K562 (cell line): ENCODE measurements at regions not wholly inside any gene's neighbourhood (a gene's known extent, or its start where the extent isn't known, plus 50 kb on each side); places are given as distances from the start of the nearest gene placed in this dataset.

Source experiments
- CTCF ChIP-seq, 3 experiments: IDR thresholded peaks in 2 of 3; conservative IDR thresholded peaks in 1 of 3; 2 replicates each; pipeline ENCODE4 v1.5.1; 2011 to 2012; ENCODE audit warnings: low read length in 3 of 3, mild to moderate bottlenecking in 3 of 3, control low read depth in 2 of 3, improper control_type of control experiment in 1 of 3, inconsistent platforms in 1 of 3, low read depth in 1 of 3, mixed read lengths in 1 of 3, moderate library complexity in 1 of 3; ENCODE audit not compliant: insufficient read depth in 2 of 3
- ETS2 ChIP-seq: IDR thresholded peaks from 2 replicates; pipeline ENCODE4 v1.6.1; 2016; ENCODE audit warnings: borderline replicate concordance, missing genetic modification characterization, mild to moderate bottlenecking, moderate library complexity, missing compliant biosample characterization; ENCODE audit not compliant: poor library complexity, severe bottlenecking
- GTF2B ChIP-seq: IDR thresholded peaks from 2 replicates; pipeline ENCODE4 v1.6.1; 2011; ENCODE audit not compliant: insufficient read length; ENCODE audit errors: extremely low read depth
- HBP1 ChIP-seq: fragments of 450-650 bp; formaldehyde crosslinking; IDR thresholded peaks from 2 replicates; pipeline ENCODE4 v1.4.0; 2022; ENCODE audit warnings: missing genetic modification characterization
- KDM5B ChIP-seq: fragments of 200-600 bp; sonication (generic); IDR thresholded peaks from 2 replicates; pipeline ENCODE4 v1.6.1; 2012; ENCODE audit warnings: low read depth, mild to moderate bottlenecking, moderate library complexity, low read length, control low read depth, inconsistent platforms; ENCODE audit not compliant: insufficient replicate concordance
- MAFK ChIP-seq: IDR thresholded peaks from 2 replicates; pipeline ENCODE4 v1.6.1; 2011; ENCODE audit warnings: low read length, improper control_type of control experiment
- MCM2 ChIP-seq: fragments of 450-650 bp; IDR thresholded peaks from 2 replicates; pipeline ENCODE4 v1.6.1; 2017; ENCODE audit warnings: low read depth, mild to moderate bottlenecking
- RHOXF2B ChIP-seq: fragments of 250-450 bp; sonication (Bioruptor Pico); conservative IDR thresholded peaks from 2 replicates; pipeline ENCODE4 v1.5.1; 2021
- RREB1 ChIP-seq: fragments of 250-450 bp; sonication (Bioruptor Pico); IDR thresholded peaks from 2 replicates; pipeline ENCODE4 v1.4.0; 2020
- ZKSCAN1 ChIP-seq: fragments of 150-350 bp; IDR thresholded peaks from 2 replicates; pipeline ENCODE4 v1.6.1; 2016; ENCODE audit warnings: low read depth, low read length
- ZMIZ1 ChIP-seq, 2 experiments: fragments of 150-350 bp in 1 of 2; IDR thresholded peaks; 2 replicates each; pipeline ENCODE4 v1.6.1; 2012 to 2016; ENCODE audit warnings: low read depth in 2 of 2, low read length in 2 of 2, mild to moderate bottlenecking in 1 of 2, moderate library complexity in 1 of 2
- ZNF395 ChIP-seq: fragments of 200-800 bp; sonication (Bioruptor generic); IDR thresholded peaks from 2 replicates; pipeline ENCODE4 v1.6.1; 2017; ENCODE audit warnings: missing genetic modification characterization, missing compliant biosample characterization

- TF ChIP-seq RREB1 (CRISPR knock-in tag) = no peak
- peak; percentile 39; the same call in 1 of the 2 replicates for TF ChIP-seq ZNF395 (CRISPR knock-in tag)
- no peak for TF ChIP-seq GTF2B
- TF ChIP-seq MAFK = peak; percentile 33; the same call in 1 of the 2 replicates
- TF ChIP-seq HBP1 (CRISPR knock-in tag) = no peak
- no peak for TF ChIP-seq KDM5B
- no peak for TF ChIP-seq RHOXF2B (CRISPR knock-in tag)
- TF ChIP-seq CTCF (IDR thresholded peaks at IDR 0.05 in 2 of 3, conservative IDR thresholded peaks at IDR 0.05 in 1 of 3; ENCODE audit: insufficient read depth in 2 of 3, low read depth in 1 of 3, low read length in 3 of 3) = no peak
- TF ChIP-seq ZMIZ1 (IDR thresholded peaks at IDR 0.05; ENCODE audit: low read depth in 2 of 2, low read length in 2 of 2) = no peak
- TF ChIP-seq ZKSCAN1 = no peak
- TF ChIP-seq ETS2 = no peak
- TF ChIP-seq MCM2 = no peak
Measured at GRCh38 chr6:147132889-147133288, 71.3 kb upstream of the STXBP5 start (continued).
